PC-3 (cell line): ENCODE measurements at regions not wholly inside any gene's neighbourhood (a gene's known extent, or its start where the extent isn't known, plus 50 kb on each side); places are given as distances from the start of the nearest gene placed in this dataset.
A peak's percentile ranks its signal among the peaks of the same experiment; 100 is the strongest.

Experiments
- ATAC-seq: fragments of 200-7000 bp; cut with Tn5 transposase; 2 replicates; pipeline ENCODE4 v1.9.1; 2020; ENCODE audit warnings: mild to moderate bottlenecking, moderate library complexity
- BruUV-seq: library from RNA; stranded (reverse); fragments of 400-500 nt; replicated peaks from 2 replicates; lab custom pipeline; 2021; lab: Mats Ljungman, UMichigan
- CTCF ChIA-PET: fragments of 300-600 bp; sonication (Branson Sonifier 250); formaldehyde crosslinking; loops from one replicate; lab custom pipeline; 2022; ENCODE audit warnings: antibody characterized with exemption; lab: Charles Lee
- POLR2A ChIA-PET: fragments of 300-600 bp; sonication (Branson Sonifier 250); formaldehyde crosslinking; loops from one replicate; lab custom pipeline; 2022; ENCODE audit warnings: antibody characterized with exemption; ENCODE audit not compliant: unreplicated experiment; lab: Charles Lee
- DNase-seq: peaks from one replicate; pipeline ENCODE4 v3.0.0-alpha.2; 2015
- H2AFZ ChIP-seq: fragments of 300-600 bp; sonication (generic); 2 replicates; pipeline ENCODE4 v1.6.0; 2016; ENCODE audit warnings: antibody characterized with exemption, low read length
- H3F3A ChIP-seq: fragments of 300-600 bp; sonication (generic); one replicate; pipeline ENCODE4 v1.6.0; 2017; ENCODE audit warnings: antibody characterized with exemption, low read length, control low read depth, mild to moderate bottlenecking; ENCODE audit not compliant: unreplicated experiment
- H3K27ac ChIP-seq: fragments of 300-600 bp; sonication (generic); 2 replicates; pipeline ENCODE4 v1.5.1; 2016; ENCODE audit warnings: mild to moderate bottlenecking, low read length
- H3K27me3 ChIP-seq: fragments of 300-600 bp; sonication (generic); 2 replicates; pipeline ENCODE4 v1.6.1; 2016; ENCODE audit warnings: low read length, mixed read lengths
- H3K36me3 ChIP-seq: fragments of 300-600 bp; sonication (generic); 2 replicates; pipeline ENCODE4 v1.6.1; 2016; ENCODE audit warnings: low read depth, mixed run types, low read length, mixed read lengths
- H3K4me1 ChIP-seq: fragments of 300-600 bp; sonication (generic); 2 replicates; pipeline ENCODE4 v1.5.1; 2016; ENCODE audit warnings: low read length; ENCODE audit not compliant: insufficient read depth
- H3K4me2 ChIP-seq: fragments of 300-600 bp; sonication (generic); 2 replicates; pipeline ENCODE4 v1.6.0; 2016; ENCODE audit warnings: low read length
- H3K4me3 ChIP-seq: fragments of 300-600 bp; sonication (generic); 2 replicates; pipeline ENCODE4 v1.5.1; 2016; ENCODE audit warnings: mild to moderate bottlenecking, low read length, mixed read lengths
- H3K79me2 ChIP-seq: fragments of 300-600 bp; sonication (generic); 2 replicates; pipeline ENCODE4 v1.6.1; 2017; ENCODE audit warnings: low read length, mixed read lengths
- H3K9ac ChIP-seq: fragments of 300-600 bp; sonication (generic); 2 replicates; pipeline ENCODE4 v1.6.0; 2016; ENCODE audit warnings: mild to moderate bottlenecking, low read length
- H3K9me2 ChIP-seq: fragments of 300-600 bp; sonication (generic); replicated peaks from 2 replicates; pipeline ENCODE4 v1.6.1; 2016; ENCODE audit warnings: mixed run types, low read length, mixed read lengths
- H3K9me3 ChIP-seq: fragments of 300-600 bp; sonication (generic); 2 replicates; pipeline ENCODE4 v1.6.1; 2016; ENCODE audit warnings: low read length, mixed read lengths
- H4K20me1 ChIP-seq: fragments of 300-600 bp; sonication (generic); 2 replicates; pipeline ENCODE4 v1.6.1; 2016; ENCODE audit warnings: low read length, mixed read lengths
- CTCF ChIP-seq: fragments of 300-600 bp; sonication (generic); conservative IDR thresholded peaks from 2 replicates; pipeline ENCODE4 v1.5.1; 2017; ENCODE audit warnings: antibody characterized with exemption, low read depth, mild to moderate bottlenecking, low read length
- EZH2 ChIP-seq: fragments of 300-600 bp; sonication (generic); IDR thresholded peaks from one replicate; pipeline ENCODE4 v1.6.1; 2017; ENCODE audit warnings: antibody characterized with exemption, mild to moderate bottlenecking, low read length; ENCODE audit not compliant: unreplicated experiment
- EZH2phosphoT487 ChIP-seq: fragments of 300-600 bp; sonication (generic); IDR thresholded peaks from 2 replicates; pipeline ENCODE4 v1.6.1; 2018; ENCODE audit warnings: mild to moderate bottlenecking, antibody characterized with exemption, low read length, borderline replicate concordance
- intact Hi-C: fragments of 100-400 bp; cut with micrococcal nuclease; formaldehyde crosslinking; loops from 2 replicates; pipeline ENCODE4 v1.9.0; 2023

- no peaks in the 10 kb centered on the region for H3K79me2 ChIP-seq
- no peak for TF ChIP-seq EZH2phosphoT487
- no peak overlapping the region for H3K9ac ChIP-seq
- no peak overlapping the region for H3K4me3 ChIP-seq
- H3K27ac ChIP-seq: no peak overlapping the region
- H3F3A ChIP-seq: no peaks in the 10 kb centered on the region
- no peak for ATAC-seq
- no peaks in the 10 kb centered on the region for H3K9me3 ChIP-seq
- DNase-seq: no peak
- H4K20me1 ChIP-seq: no peaks in the 10 kb centered on the region
- no peaks in the 10 kb centered on the region for H3K36me3 ChIP-seq
- H2AFZ ChIP-seq: no peak overlapping the region
- ChIA-PET POLR2A (no interaction called here), CTCF (no interaction called here)
- H3K4me1 ChIP-seq: no peaks in the 10 kb centered on the region
- H3K9me2 ChIP-seq: no peaks in the 10 kb centered on the region
- intact Hi-C loops: no loop called here
- no peak overlapping the region for H3K4me2 ChIP-seq
- no peaks in the 10 kb centered on the region for H3K27me3 ChIP-seq
- BruUV-seq: no TSS peak
Measured at GRCh38 chr5:17837757-17838156, 203.5 kb downstream of the TAF11L14 start.

DNA sequence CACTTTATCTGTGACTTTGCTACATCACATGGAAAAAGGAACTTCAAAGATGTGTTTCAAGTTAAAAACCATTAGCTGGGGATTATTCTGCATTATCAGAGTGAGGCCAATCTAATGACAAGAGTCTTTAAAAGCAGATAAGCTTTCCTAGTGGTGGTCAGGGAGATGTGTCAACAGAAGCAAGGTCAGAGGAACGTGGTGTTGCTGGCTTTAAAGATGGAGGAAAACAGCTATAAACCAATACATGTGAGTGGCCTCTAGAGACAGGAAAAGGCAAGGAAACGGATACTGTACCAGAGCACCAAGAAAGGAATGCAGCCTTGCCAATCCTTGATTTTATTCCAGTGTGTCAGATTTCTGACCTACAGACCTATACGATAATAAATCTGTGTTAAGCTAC, 204.2 kb downstream of the TAF11L14 start:
- Histone ChIP-seq H2AFZ (0 out of 2 replicates have a peak overlapping the region, but pooled peaks have one; percentile 10), H3K4me2 (no peak overlapping the region), H3K79me2 (no peaks in the 10 kb centered on the region), H3K4me3 (no peak overlapping the region), H4K20me1 (no peaks in the 10 kb centered on the region), H3K27ac (no peak overlapping the region), H3K27me3 (no peaks in the 10 kb centered on the region), H3K36me3 (no peaks in the 10 kb centered on the region), H3F3A (no peaks in the 10 kb centered on the region), H3K4me1 (no peaks in the 10 kb centered on the region), H3K9me3 (no peaks in the 10 kb centered on the region), H3K9ac (no peak overlapping the region), H3K9me2 (no peaks in the 10 kb centered on the region)
- no TSS peak for BruUV-seq
- peak; percentile 43 for DNase-seq
- ChIA-PET CTCF (no interaction called here), POLR2A (no interaction called here)
- no peak for ATAC-seq
- intact Hi-C loops: no loop called here
- no peak for TF ChIP-seq CTCF
- no peak for TF ChIP-seq EZH2
- TF ChIP-seq EZH2phosphoT487: no peak

- ChIA-PET POLR2A (no interaction called here), CTCF (no interaction called here)
- no peaks in the 10 kb centered on the region for H3F3A ChIP-seq
- H4K20me1 ChIP-seq: no peaks in the 10 kb centered on the region
- no peak overlapping the region for H3K27ac ChIP-seq
- H3K9ac ChIP-seq: no peak overlapping the region
- no peaks in the 10 kb centered on the region for H3K27me3 ChIP-seq
- TF ChIP-seq EZH2 (no peak), CTCF (no peak), EZH2phosphoT487 (no peak)
- BruUV-seq: no TSS peak
- no peaks in the 10 kb centered on the region for H3K9me2 ChIP-seq
- H2AFZ ChIP-seq: no peak overlapping the region
- no peaks in the 10 kb centered on the region for H3K9me3 ChIP-seq
- H3K36me3 ChIP-seq: no peaks in the 10 kb centered on the region
- H3K4me3 ChIP-seq: no peak overlapping the region
- no peaks in the 10 kb centered on the region for H3K79me2 ChIP-seq
- ATAC-seq: no peak
- no peaks in the 10 kb centered on the region for H3K4me1 ChIP-seq
- intact Hi-C loops: no loop called here
- no peak for DNase-seq
- no peak overlapping the region for H3K4me2 ChIP-seq
Measured at GRCh38 chr5:17839848-17840247, 205.6 kb downstream of the TAF11L14 start.
